GM19035 (cell line): ENCODE measurements at regions not wholly inside any gene's neighbourhood (a gene's known extent, or its start where the extent isn't known, plus 50 kb on each side); places are given as distances from the start of the nearest gene placed in this dataset.
A peak's percentile ranks its signal among the peaks of the same experiment; 100 is the strongest.

Experiments used
- ATAC-seq: cut with Tn5 transposase; IDR thresholded peaks from one replicate; pipeline ENCODE4 v1.9.1; 2021; ENCODE audit not compliant: unreplicated experiment

- ATAC-seq, result no peak
Observed at GRCh38 chr2:199631129-199631528, 173.4 kb upstream of the SATB2 start.

DNA sequence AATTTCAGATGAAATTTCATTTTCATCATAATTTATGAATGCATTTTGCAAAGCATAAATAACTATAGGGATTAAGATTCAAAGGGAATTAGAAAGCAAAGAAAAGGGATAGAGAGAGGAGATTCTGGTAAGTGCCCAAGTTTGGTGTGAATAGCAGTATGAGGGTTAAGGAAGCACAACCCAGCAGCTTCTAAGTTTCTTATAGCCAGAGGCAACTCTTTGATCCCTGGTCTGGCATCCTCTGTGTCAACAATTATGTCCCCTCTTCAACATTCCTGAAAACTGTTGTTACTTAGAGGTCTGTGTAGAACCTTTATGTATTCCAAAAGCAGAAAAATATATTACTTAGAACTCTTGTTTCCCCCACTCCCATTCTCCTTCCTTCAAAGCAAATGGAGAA is 171.6 kb upstream of the SATB2 start:
- no peak for ATAC-seq

DNA sequence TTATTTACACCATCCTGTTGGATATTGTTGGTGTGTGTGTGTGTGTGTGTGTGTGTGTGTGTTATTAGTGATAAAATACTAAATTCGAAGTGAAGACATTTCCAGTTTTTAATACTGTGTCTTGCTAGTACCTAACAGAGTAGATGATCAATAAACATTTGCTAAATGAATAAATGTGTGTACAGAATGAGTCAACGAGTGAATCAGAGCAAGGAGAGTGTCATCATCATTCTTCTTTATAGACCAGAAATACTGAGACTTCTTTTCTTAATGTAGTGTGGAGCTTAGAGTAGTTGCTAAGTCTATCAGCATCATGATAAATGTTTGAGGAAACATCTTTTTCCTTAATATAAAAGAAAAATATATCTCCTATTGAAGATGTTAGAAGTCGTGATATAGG is 169.7 kb upstream of the SATB2 start:
- no peak for ATAC-seq

DNA sequence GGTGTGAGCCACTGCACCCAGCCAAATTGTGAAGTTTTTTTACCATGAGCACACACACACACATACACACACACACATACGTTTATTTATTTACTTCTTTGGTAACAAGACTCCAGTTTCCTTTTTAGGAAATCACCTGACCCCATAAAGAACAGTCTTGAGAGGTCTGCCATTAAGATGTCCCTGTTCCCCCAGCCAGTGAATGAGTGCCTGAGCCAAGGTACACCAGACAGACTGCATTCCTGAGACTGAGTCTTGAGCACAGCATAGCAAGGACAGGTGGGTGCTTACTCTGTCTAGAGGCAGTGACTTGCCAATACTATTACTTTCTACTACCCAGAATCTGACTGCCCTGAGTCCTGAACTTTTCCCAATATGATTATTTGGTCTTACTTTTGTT is 167.2 kb upstream of the SATB2 start:
- no peak for ATAC-seq

DNA sequence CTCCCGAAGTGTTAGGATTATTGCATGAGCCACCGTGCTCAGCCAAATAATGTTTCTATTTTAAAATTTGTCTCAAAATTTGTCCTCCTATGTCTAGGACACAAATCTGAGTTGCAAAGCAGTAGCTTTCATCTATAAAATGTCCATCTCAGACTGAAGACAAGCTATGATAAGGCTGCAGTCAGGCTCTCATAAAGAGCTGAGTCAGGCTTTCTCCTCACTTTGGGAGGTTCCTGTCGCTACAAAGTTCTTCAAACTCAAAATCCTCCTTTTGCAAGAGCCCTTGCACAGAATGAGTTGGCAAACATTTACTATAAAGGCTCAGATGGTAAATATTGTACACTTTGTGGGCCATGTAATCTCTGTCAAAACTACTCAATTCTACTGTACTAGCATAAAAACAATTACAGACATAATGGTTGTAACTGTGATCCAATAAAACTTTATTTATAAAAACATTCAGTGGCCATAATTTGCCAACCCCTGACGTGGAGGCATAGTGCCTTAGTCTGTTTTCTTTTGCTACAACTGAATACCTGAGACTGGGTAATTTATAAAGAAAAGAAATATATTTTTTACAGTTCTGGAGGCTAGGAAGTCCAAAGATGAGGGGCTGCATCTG is 154.9 kb upstream of the SATB2 start:
- no peak for ATAC-seq

- no peak for ATAC-seq
Observed at GRCh38 chr2:199607914-199608313, 150.2 kb upstream of the SATB2 start.

DNA sequence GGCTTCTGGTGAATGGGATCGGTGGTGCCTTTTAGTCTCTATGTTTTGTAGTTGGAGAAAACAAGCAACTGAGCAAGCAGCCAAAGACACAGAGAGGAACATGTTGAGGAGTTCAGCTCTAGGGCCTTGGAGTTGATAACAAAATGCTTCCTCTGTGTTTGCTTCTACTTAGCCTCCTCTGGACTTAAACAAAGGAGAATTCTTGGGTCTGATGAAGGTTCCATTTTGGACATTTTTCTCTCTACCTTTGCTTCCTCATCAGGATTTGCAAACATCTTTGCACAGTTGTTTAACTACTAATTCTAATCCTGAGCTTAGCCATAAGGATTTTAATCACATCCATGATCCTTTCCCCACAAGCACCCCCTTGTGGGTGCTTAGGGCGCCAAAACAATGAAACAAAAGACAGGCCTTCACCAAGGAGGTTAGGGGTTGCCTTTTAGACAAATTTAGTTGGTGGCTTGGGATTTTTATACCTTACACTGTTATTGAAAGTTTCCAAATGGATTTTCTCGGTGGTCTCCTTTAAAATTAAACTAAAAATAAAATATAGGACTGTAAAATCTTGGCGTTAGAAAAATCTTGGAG is 148.5 kb upstream of the SATB2 start:
- ATAC-seq, result no peak

DNA sequence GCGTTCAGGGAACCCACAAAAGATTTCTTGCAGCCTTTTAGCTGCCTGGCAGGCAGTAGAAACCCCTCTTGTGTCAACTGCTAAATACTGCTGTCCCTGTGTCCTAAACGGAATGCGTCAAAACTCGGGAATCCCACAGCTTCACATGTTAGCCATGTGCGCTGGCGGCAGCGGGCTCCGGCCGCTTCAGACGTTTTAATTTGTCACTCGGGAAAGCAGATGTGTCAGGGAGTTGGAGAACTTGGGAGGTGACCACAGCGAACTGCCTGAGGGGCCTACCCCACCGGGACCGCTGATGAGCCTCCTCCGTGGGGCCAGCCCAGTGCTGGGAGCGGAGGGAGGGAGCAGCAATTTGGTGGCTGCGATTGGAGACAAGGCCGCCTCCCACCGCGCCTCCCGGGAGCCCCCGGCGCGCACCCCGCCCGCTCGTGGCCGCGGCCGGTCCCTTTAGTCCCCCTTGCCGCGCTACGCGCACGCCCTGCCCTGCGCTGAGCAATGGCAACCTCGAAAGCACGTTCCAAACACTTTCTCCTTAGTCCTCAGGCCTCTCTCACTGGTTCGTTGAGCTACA is 146.1 kb upstream of the SATB2 start:
- no peak for ATAC-seq

- no peak for ATAC-seq
Observed at GRCh38 chr2:199602896-199603717, 145.4 kb upstream of the SATB2 start.

- ATAC-seq, result no peak
Observed at GRCh38 chr2:199602271-199602895, 144.6 kb upstream of the SATB2 start.

GRCh38 chr2:199596549-199596948 is 138.8 kb upstream of the SATB2 start:
- ATAC-seq, result peak; percentile 55

DNA sequence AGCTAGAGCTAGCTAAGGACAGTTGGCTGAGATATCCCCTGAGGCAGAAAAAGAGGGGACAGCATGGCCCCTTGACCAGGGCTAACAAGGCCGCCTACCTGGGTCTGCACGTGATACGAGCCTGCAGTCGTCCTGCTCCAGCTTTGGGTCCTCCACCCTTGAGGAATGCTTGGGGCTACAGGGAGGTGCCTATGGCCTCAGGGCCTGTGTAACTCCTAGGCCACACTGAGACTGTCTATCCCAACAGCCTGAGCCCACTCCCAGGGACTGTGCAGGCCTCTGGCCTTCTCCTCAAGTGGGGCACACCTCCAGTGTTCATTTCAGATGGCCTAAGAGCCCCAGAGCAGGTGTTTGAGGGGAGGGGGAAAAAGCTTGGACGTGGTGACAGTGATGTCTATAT is 136.7 kb upstream of the SATB2 start:
- ATAC-seq, result no peak

GRCh38 chr2:199591826-199592225 is 134.1 kb upstream of the SATB2 start:
- no peak for ATAC-seq

- no peak for ATAC-seq
Observed at GRCh38 chr2:199590321-199591203, 132.8 kb upstream of the SATB2 start.

DNA sequence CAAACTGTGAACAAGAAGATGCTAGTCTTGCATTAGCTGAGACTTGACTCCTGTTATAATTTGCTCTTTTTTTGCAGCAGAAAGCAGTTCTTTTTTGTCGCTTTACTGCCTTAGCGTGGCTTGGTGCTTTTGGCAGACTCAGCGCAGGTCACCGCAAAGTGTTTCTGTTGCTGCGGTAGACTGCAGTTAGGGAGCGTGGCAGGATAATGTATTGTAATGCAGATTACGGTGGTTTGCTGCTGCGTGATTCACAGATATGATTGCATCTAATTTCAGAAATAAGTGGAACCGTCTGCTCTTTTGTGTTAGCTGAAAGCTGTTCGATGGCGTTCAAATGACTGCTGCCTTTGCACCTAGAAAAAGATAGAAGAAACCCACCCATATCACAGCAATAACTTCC is 131.6 kb upstream of the SATB2 start:
- ATAC-seq, result no peak

DNA sequence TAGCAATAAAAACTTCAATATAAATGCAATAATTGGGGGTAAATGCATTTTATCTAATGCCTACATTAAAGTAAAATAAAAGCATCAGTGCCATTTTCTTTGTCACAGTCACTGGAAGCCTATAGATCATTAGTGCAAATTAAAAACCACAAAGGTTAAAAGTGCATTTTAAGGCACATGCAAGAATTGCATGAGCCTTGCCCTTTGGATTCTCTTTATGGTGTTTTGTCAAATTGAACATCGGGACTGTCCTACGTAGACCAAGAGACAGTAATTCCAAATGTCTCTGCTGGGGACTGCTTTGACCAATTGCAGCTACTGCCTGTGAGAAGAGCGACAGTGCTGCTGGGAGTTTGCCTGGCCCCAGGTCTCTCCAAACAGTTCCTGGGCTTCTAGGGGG is 130.3 kb upstream of the SATB2 start:
- ATAC-seq, result no peak

- ATAC-seq, result no peak
Observed at GRCh38 chr2:199586646-199587045, 128.9 kb upstream of the SATB2 start.

GRCh38 chr2:199583676-199584075 is 125.9 kb upstream of the SATB2 start:
- no peak for ATAC-seq

DNA sequence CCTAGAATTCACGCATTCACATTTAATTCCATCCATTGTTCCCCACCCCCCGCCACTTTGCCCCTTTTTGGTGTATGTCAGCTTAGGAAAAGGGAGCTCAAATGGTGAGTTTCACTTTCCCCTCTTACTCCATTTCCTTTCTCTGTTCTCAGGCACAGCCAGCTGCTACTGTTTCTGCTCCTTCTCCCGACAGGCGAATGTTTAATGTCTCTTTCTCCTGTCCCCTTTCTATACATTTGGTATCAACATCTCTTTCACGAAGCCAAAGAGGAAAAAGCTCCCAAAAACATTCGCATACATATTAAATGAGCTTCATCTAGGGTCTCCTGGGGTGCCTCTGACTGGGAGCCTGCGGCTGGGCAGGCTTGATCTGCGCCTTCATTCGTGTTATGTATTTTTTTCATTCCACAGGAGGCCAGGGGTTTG is 124.2 kb upstream of the SATB2 start:
- no peak for ATAC-seq

- ATAC-seq, result no peak
Observed at GRCh38 chr2:199581408-199581807, 123.7 kb upstream of the SATB2 start.

- no peak for ATAC-seq
Observed at GRCh38 chr2:199575416-199575815, 117.7 kb upstream of the SATB2 start.
